Ovary (tissue), 3 donors: ENCODE measurements at regions not wholly inside any gene's neighbourhood (a gene's known extent, or its start where the extent isn't known, plus 50 kb on each side); places are given as distances from the start of the nearest gene placed in this dataset.

Source experiments
- CTCF ChIP-seq, 3 donors: fragments of 450-650 bp in 2 of 3; fragments of 200-600 bp in 1 of 3; IDR thresholded peaks; one replicate each; pipeline versions ENCODE4 v1.5.1 to v1.8.0; 2016 to 2022; ENCODE audit warnings: antibody characterized with exemption in 3 of 3, mild to moderate bottlenecking in 1 of 3
- EP300 ChIP-seq: sonication (generic); formaldehyde crosslinking; IDR thresholded peaks from one replicate; pipeline ENCODE4 v1.6.1; 2017; ENCODE audit warnings: antibody characterized with exemption
- POLR2A ChIP-seq: fragments of 450-650 bp; IDR thresholded peaks from one replicate; pipeline ENCODE4 v1.6.1; 2017; ENCODE audit warnings: antibody characterized with exemption, mild to moderate bottlenecking, moderate library complexity
- donor health status: DM: no; HTN: no; CAD: no.

- TF ChIP-seq EP300 (no peak), CTCF (IDR thresholded peaks at IDR 0.05) (no peak), POLR2A (no peak)
Measured at GRCh38 chrX:40439625-40440532, 140.9 kb upstream of the ATP6AP2 start.
